ENCODE measurements at regions not wholly inside any gene's neighbourhood (a gene's known extent, or its start where the extent isn't known, plus 50 kb on each side); places are given as distances from the start of the nearest gene placed in this dataset.

DNA sequence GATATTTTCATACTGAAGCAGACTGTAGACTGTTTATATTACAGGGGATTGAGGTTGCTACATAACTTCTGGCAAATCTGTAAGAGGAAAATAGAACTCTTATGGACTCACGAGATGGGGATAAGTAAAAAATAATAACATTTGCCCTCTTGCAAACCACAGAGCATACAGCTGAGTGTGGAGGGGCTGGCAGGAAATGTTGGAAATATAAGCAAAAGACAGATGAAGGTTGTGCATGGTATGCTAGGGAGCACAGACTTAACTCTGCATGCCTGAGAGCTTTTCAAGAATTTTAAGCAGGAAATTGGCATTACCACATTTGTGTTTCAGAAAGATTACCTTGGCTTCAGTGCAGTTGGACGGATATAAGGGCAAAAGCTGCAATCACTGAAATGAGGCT, 411.1 kb downstream of the RAD51AP2 start:
- Histone ChIP-seq H3K4me3 (ENCODE audit: control insufficient read depth in 2 of 3, extremely low read depth in 1 of 3, insufficient read depth in 2 of 3, low read depth in 1 of 3, low read length in 3 of 3) (no peak overlapping the region), H3K27me3 (ENCODE audit: control insufficient read depth, extremely low read depth, insufficient read depth, low read length) (no peaks in the 10 kb centered on the region), H3K79me2 (ENCODE audit: control insufficient read depth, insufficient read depth, low read length) (no peaks in the 10 kb centered on the region), H3K9me3 (ENCODE audit: control insufficient read depth, low read depth, low read length) (no peaks in the 10 kb centered on the region), H3K9ac (ENCODE audit: control insufficient read depth, extremely low read depth, insufficient read depth, low read length) (no peak overlapping the region), H3K4me1 (ENCODE audit: control insufficient read depth, extremely low read depth, insufficient read depth, low read length) (no peaks in the 10 kb centered on the region), H3K27ac (ENCODE audit: control insufficient read depth, insufficient read depth, low read length) (no peak overlapping the region), H3K4me2 (ENCODE audit: control insufficient read depth, extremely low read depth, insufficient read depth, low read depth, low read length) (no peak overlapping the region), H2AFZ (ENCODE audit: control insufficient read depth, low read length) (no peak overlapping the region), H4K20me1 (ENCODE audit: control insufficient read depth, extremely low read depth, insufficient read depth, low read length) (no peaks in the 10 kb centered on the region), H3K9me1 (ENCODE audit: control insufficient read depth, extremely low read depth, insufficient read depth, low read length) (no peaks in the 10 kb centered on the region), H3K36me3 (ENCODE audit: control insufficient read depth in 2 of 2, extremely low read depth in 1 of 2, insufficient read depth in 2 of 2, low read length in 2 of 2) (no peaks in the 10 kb centered on the region)
- no peak for TF ChIP-seq EZH2 (IDR thresholded peaks at IDR 0.05; ENCODE audit: low read length)
- TF ChIP-seq, protein P1, sequence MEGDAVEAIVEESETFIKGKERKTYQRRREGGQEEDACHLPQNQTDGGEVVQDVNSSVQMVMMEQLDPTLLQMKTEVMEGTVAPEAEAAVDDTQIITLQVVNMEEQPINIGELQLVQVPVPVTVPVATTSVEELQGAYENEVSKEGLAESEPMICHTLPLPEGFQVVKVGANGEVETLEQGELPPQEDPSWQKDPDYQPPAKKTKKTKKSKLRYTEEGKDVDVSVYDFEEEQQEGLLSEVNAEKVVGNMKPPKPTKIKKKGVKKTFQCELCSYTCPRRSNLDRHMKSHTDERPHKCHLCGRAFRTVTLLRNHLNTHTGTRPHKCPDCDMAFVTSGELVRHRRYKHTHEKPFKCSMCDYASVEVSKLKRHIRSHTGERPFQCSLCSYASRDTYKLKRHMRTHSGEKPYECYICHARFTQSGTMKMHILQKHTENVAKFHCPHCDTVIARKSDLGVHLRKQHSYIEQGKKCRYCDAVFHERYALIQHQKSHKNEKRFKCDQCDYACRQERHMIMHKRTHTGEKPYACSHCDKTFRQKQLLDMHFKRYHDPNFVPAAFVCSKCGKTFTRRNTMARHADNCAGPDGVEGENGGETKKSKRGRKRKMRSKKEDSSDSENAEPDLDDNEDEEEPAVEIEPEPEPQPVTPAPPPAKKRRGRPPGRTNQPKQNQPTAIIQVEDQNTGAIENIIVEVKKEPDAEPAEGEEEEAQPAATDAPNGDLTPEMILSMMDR (optimal IDR thresholded peaks at IDR 0.05 in 1 of 3, IDR thresholded peaks at IDR 0.05 in 1 of 3, conservative IDR thresholded peaks at IDR 0.05 in 1 of 3; ENCODE audit: extremely low read depth in 1 of 3, insufficient read depth in 2 of 3, low read length in 3 of 3) = no peak
- no peak for FAIRE-seq
- dilution Hi-C loops (cut with MboI; ENCODE audit: extremely low pct_ligation_motif_present, low sequenced_read_pairs) = no loop called here
- no peak for DNase-seq (ENCODE audit: low read depth, low spot score)

DNA sequence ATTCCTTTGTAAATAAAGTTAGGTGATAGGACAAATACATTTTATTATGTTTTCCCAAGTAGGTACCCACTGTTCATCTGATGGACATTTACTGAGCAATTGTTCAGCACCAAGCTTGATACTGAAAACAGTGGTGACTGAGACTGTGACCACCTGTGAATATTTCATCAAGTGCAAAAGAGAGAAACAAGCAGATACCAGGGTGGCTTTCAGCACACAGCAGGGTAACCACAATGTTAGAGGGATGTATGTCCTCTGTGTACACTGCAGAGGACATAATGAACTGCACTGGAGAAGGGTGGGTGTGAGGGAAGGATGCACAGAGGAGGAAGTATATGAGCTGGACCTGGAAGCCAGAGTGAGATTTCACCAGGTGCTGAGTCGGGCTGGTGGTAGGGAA, 411.8 kb downstream of the RAD51AP2 start:
- DNase-seq (ENCODE audit: low read depth, low spot score) (no peak), FAIRE-seq (no peak)
- H3K4me1 ChIP-seq (ENCODE audit: control insufficient read depth, extremely low read depth, insufficient read depth, low read length) = no peaks in the 10 kb centered on the region
- no peaks in the 10 kb centered on the region for H3K79me2 ChIP-seq (ENCODE audit: control insufficient read depth, insufficient read depth, low read length)
- H3K27ac ChIP-seq (ENCODE audit: control insufficient read depth, insufficient read depth, low read length) = no peak overlapping the region
- H3K27me3 ChIP-seq (ENCODE audit: control insufficient read depth, extremely low read depth, insufficient read depth, low read length) = no peaks in the 10 kb centered on the region
- no peak overlapping the region for H2AFZ ChIP-seq (ENCODE audit: control insufficient read depth, low read length)
- no peaks in the 10 kb centered on the region for H4K20me1 ChIP-seq (ENCODE audit: control insufficient read depth, extremely low read depth, insufficient read depth, low read length)
- H3K9me3 ChIP-seq (ENCODE audit: control insufficient read depth, low read depth, low read length) = no peaks in the 10 kb centered on the region
- no peaks in the 10 kb centered on the region for H3K9me1 ChIP-seq (ENCODE audit: control insufficient read depth, extremely low read depth, insufficient read depth, low read length)
- dilution Hi-C loops (cut with MboI; ENCODE audit: extremely low pct_ligation_motif_present, low sequenced_read_pairs) = no loop called here
- no peak overlapping the region for H3K9ac ChIP-seq (ENCODE audit: control insufficient read depth, extremely low read depth, insufficient read depth, low read length)
- H3K36me3 ChIP-seq (ENCODE audit: control insufficient read depth in 2 of 2, extremely low read depth in 1 of 2, insufficient read depth in 2 of 2, low read length in 2 of 2) = no peaks in the 10 kb centered on the region
- H3K4me3 ChIP-seq (ENCODE audit: control insufficient read depth in 2 of 3, extremely low read depth in 1 of 3, insufficient read depth in 2 of 3, low read depth in 1 of 3, low read length in 3 of 3) = no peak overlapping the region
- H3K4me2 ChIP-seq (ENCODE audit: control insufficient read depth, extremely low read depth, insufficient read depth, low read depth, low read length) = no peak overlapping the region
- TF ChIP-seq EZH2 (IDR thresholded peaks at IDR 0.05; ENCODE audit: low read length) = no peak
- TF ChIP-seq, protein P1 (optimal IDR thresholded peaks at IDR 0.05 in 1 of 3, IDR thresholded peaks at IDR 0.05 in 1 of 3, conservative IDR thresholded peaks at IDR 0.05 in 1 of 3; ENCODE audit: extremely low read depth in 1 of 3, insufficient read depth in 2 of 3, low read length in 3 of 3) = no peak
